ENCODE measurements at regions not wholly inside any gene's neighbourhood (a gene's known extent, or its start where the extent isn't known, plus 50 kb on each side); places are given as distances from the start of the nearest gene placed in this dataset.

GRCh38 chr2:19841918-19842693 lies 59.7 kb downstream of the TTC32 start:
- DNase-seq (ENCODE audit: low spot score in 2 of 2) = no peak
- H3K27ac ChIP-seq = no peak overlapping the region

DNA sequence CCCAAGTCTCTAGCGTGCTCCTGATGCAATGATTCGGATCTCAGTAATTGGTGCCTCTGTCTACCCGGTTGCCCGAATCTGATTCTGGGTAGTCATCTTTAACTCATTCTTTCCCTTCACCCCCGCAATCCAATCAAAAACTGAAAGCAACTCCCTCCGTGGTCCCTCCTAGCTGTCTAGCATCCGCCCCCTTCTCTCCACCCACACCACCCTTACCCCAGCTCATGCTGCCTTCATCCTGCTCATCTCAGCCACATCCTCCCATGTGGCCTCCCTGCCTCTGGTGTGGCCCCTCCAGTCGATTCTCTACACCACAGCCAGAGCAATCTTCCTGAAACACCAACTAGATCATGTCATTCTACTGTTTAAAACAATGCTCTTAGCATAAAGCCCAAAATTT lies 62.3 kb downstream of the TTC32 start:
- no peak overlapping the region for H3K27ac ChIP-seq
- DNase-seq (ENCODE audit: low spot score in 2 of 2) = no peak
- no peak overlapping the region for H3K4me3 ChIP-seq
- intact Hi-C loops (cut with DNase I) = no loop called here
- H3K9me3 ChIP-seq = no peaks in the 10 kb centered on the region
- H3K4me1 ChIP-seq = peaks cover 0 to 10% of the 10 kb centered on the region in 2 donors
- no peaks in the 10 kb centered on the region for H3K36me3 ChIP-seq
- no peak for TF ChIP-seq CTCF (IDR thresholded peaks at IDR 0.05)
- H3K27me3 ChIP-seq = no peaks in the 10 kb centered on the region

More at GRCh38 chr2:19841918-19842693, 59.7 kb downstream of the TTC32 start:
- Histone ChIP-seq H3K36me3 (no peaks in the 10 kb centered on the region), H3K4me3 (no peak overlapping the region), H3K9me3 (no peaks in the 10 kb centered on the region), H3K4me1 (no peaks in the 10 kb centered on the region), H3K27me3 (no peaks in the 10 kb centered on the region)
- intact Hi-C loops (cut with DNase I) = no loop called here
- no peak for TF ChIP-seq CTCF (IDR thresholded peaks at IDR 0.05)

DNA sequence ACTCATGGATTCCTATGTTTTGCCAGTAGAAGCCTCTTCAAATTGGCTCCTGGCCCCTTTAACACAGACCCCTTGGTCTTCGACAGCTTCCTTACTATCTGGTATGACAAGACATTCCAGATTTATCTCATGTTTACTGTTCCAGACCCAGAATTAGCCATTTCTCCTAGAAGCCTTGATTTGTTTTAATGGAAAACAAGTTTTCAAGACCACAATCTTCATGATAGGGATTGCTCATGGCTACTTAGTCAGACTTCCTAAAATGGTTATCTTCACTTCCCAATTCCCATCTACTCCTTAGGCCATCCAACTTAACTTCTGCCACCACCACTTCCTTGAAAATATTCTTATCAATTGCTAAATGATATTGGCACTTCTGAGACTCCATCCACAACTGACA lies 63.2 kb downstream of the TTC32 start:
- intact Hi-C loops (cut with DNase I) = no loop called here
- Histone ChIP-seq H3K9me3 (no peaks in the 10 kb centered on the region), H3K4me1 (peaks cover 0 to 10% of the 10 kb centered on the region in 2 donors), H3K27me3 (no peaks in the 10 kb centered on the region), H3K36me3 (no peaks in the 10 kb centered on the region), H3K27ac (no peak overlapping the region), H3K4me3 (no peak overlapping the region)
- DNase-seq (ENCODE audit: low spot score in 2 of 2) = no peak
- TF ChIP-seq CTCF (IDR thresholded peaks at IDR 0.05) = no peak

DNA sequence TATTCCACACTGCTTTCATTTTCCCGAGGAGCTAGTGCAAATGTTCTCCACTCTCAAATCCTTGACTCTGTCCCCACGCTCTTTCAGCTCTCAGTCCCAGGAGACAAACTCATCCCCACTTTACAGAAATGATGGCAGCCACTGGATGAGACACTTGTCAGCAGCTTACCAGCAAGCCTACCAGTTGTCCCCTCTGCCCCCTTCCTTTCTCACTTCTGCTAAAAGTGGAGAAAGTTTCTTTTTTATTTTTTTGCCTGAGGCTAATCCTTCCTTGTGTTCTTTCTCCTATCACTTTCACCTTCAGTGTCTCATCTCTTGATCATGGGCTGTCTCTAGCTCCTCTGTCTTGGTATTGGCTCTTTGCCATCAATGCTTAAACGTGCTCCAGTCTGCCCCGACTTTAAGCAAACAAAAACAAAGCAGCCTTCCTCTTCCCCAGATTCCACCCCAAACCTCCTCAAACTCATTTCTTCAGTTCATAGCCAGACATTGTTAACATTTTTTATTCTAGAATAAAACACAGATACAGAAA lies 64.5 kb downstream of the TTC32 start:
- intact Hi-C loops (cut with DNase I) = no loop called here
- DNase-seq (ENCODE audit: low spot score in 2 of 2) = no peak
- H3K27ac ChIP-seq = peak overlapping the region; percentile 68 to 74
- H3K4me1 ChIP-seq = peaks cover 0 to 10% of the 10 kb centered on the region in 2 donors
- H3K9me3 ChIP-seq = no peaks in the 10 kb centered on the region
- no peaks in the 10 kb centered on the region for H3K36me3 ChIP-seq
- no peak overlapping the region for H3K4me3 ChIP-seq
- TF ChIP-seq CTCF (IDR thresholded peaks at IDR 0.05) = no peak
- H3K27me3 ChIP-seq = no peaks in the 10 kb centered on the region

DNA sequence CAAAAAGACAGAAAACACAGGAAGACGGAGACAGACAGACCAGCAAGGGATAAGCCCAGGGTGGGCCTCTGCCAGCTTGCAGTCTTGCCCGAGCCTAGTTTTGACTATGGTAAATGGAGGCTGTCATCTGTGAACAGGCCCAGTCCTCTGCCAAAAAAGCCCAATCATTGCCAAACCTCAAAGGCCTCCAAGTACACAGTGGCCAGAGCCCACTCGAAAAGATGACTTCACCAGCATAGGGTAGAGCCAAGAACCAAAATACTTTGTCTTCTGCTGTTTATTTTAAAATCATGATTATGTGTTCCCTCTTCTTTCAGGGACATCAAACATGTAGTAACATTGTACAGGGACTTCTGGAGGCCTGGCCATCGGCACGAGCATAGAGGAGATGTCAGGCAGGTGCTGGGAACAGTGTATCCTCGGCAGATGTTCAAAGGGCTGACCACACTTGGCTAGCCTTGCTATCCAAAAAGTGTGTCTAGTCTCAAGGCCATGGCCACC lies 66.0 kb downstream of the TTC32 start:
- Histone ChIP-seq H3K4me1 (peaks cover 0 to 10% of the 10 kb centered on the region in 2 donors), H3K36me3 (no peaks in the 10 kb centered on the region), H3K9me3 (no peaks in the 10 kb centered on the region), H3K27me3 (no peaks in the 10 kb centered on the region), H3K27ac (peak overlapping the region; percentile 68 to 74), H3K4me3 (no peak overlapping the region)
- intact Hi-C loops (cut with DNase I) = no loop called here
- DNase-seq (ENCODE audit: low spot score in 2 of 2) = no peak
- no peak for TF ChIP-seq CTCF (IDR thresholded peaks at IDR 0.05)

Measured in ascending aorta (tissue), 2 donors.